Thymus (tissue), 11 donors: ENCODE measurements at regions not wholly inside any gene's neighbourhood (a gene's known extent, or its start where the extent isn't known, plus 50 kb on each side); places are given as distances from the start of the nearest gene placed in this dataset.

ENCODE experiments used
- DNase-seq, 9 donors: peaks; one replicate each; pipeline ENCODE4 v3.0.0-alpha.2; 2013; ENCODE audit warnings: low spot score in 9 of 9, low read depth in 6 of 9, missing footprints in 1 of 9
- H3K27ac ChIP-seq, 2 donors: one replicate each; pipeline ENCODE4 v1.5.1; 2013; ENCODE audit warnings: control low read depth in 1 of 2, low read depth in 1 of 2, low read length in 1 of 2, mild to moderate bottlenecking in 1 of 2, moderate library complexity in 1 of 2
- H3K27me3 ChIP-seq, 2 donors: one replicate each; pipeline ENCODE4 v1.5.1; 2013; ENCODE audit warnings: low read length in 1 of 2; ENCODE audit not compliant: control insufficient read depth in 2 of 2, insufficient read depth in 1 of 2
- H3K36me3 ChIP-seq, 2 donors: one replicate each; pipeline ENCODE4 v1.5.1; 2013; ENCODE audit warnings: low read length in 1 of 2, mild to moderate bottlenecking in 1 of 2, moderate library complexity in 1 of 2; ENCODE audit not compliant: control insufficient read depth in 2 of 2, insufficient read depth in 2 of 2
- H3K4me1 ChIP-seq, 2 donors: one replicate each; pipeline ENCODE4 v1.5.1; 2013; ENCODE audit warnings: low read length in 2 of 2; ENCODE audit not compliant: control insufficient read depth in 2 of 2, insufficient read depth in 2 of 2
- H3K4me3 ChIP-seq, 2 donors: one replicate each; pipeline ENCODE4 v1.5.1; 2013; ENCODE audit warnings: low read length in 2 of 2, control low read depth in 1 of 2, mild to moderate bottlenecking in 1 of 2
- H3K9me3 ChIP-seq, 2 donors: one replicate each; pipeline ENCODE4 v1.5.1; 2013; ENCODE audit warnings: low read length in 1 of 2, mild to moderate bottlenecking in 1 of 2; ENCODE audit not compliant: control insufficient read depth in 2 of 2, insufficient read depth in 1 of 2
- WGBS: extraction: QIAGEN DNeasy Blood & Tissue Kit; methylation state at CpG from one replicate; pipeline ENCODE4 v1.1.7; 2013; 5-methylcytosine and 5-hydroxymethylcytosine counted together
- donor health status: healthy.

- Histone ChIP-seq H3K27me3 (no peaks in the 10 kb centered on the region), H3K36me3 (no peaks in the 10 kb centered on the region), H3K4me3 (no peak overlapping the region), H3K9me3 (no peaks in the 10 kb centered on the region), H3K4me1 (no peaks in the 10 kb centered on the region), H3K27ac (no peak overlapping the region)
- no peak for DNase-seq
Observed at GRCh38 chr10:94260455-94260854, 102.3 kb downstream of the NOC3L start.

GRCh38 chr10:94264085-94264484 is 98.7 kb downstream of the NOC3L start:
- H3K4me1 ChIP-seq: no peaks in the 10 kb centered on the region
- no peaks in the 10 kb centered on the region for H3K9me3 ChIP-seq
- no peak overlapping the region for H3K27ac ChIP-seq
- H3K27me3 ChIP-seq: no peaks in the 10 kb centered on the region
- DNase-seq: no peak
- H3K36me3 ChIP-seq: no peaks in the 10 kb centered on the region
- 90% methylated on average over 3 of the region's 3 CpGs for WGBS
- no peak overlapping the region for H3K4me3 ChIP-seq

DNA sequence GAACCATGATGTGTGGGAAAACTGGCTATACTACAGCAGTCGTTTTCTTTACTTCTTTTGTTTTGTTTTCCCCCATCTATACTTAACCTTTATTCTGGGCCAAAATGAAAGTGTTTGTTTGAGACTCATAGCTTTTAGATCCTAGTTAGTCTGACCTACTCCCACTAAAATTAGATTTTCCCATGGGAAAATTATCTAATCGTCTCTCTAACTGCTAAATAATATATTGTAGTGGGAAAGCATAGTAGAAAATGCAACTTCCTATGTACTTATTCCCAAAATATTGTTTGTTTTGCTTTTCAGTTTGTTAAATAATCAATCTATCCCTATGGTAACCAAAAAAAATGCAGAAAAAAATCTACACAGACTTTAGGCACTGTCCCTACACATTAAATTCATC is 96.6 kb downstream of the NOC3L start:
- DNase-seq: no peak
- Histone ChIP-seq H3K27me3 (no peaks in the 10 kb centered on the region), H3K4me1 (no peaks in the 10 kb centered on the region), H3K9me3 (peaks cover 0 to 6% of the 10 kb centered on the region in 2 donors), H3K27ac (no peak overlapping the region), H3K4me3 (no peak overlapping the region), H3K36me3 (no peaks in the 10 kb centered on the region)
- 84% methylated on average over 2 of the region's 2 CpGs for WGBS

GRCh38 chr10:94268652-94269051 is 94.1 kb downstream of the NOC3L start:
- no peaks in the 10 kb centered on the region for H3K27me3 ChIP-seq
- peaks cover 0 to 15% of the 10 kb centered on the region in 2 donors for H3K9me3 ChIP-seq
- H3K4me3 ChIP-seq: no peak overlapping the region
- no peaks in the 10 kb centered on the region for H3K4me1 ChIP-seq
- DNase-seq: no peak
- H3K27ac ChIP-seq: no peak overlapping the region
- 93% methylated on average over 6 of the region's 6 CpGs for WGBS
- H3K36me3 ChIP-seq: no peaks in the 10 kb centered on the region

GRCh38 chr10:94274142-94274787 is 88.5 kb downstream of the NOC3L start:
- H3K4me1 ChIP-seq: no peaks in the 10 kb centered on the region
- H3K27me3 ChIP-seq: peaks cover under 1% of the 10 kb centered on the region in 2 donors
- DNase-seq: no peak
- 91% methylated on average over 6 of the region's 6 CpGs for WGBS
- no peaks in the 10 kb centered on the region for H3K36me3 ChIP-seq
- no peak overlapping the region for H3K27ac ChIP-seq
- H3K4me3 ChIP-seq: no peak overlapping the region
- peaks cover 0 to 15% of the 10 kb centered on the region in 2 donors for H3K9me3 ChIP-seq

- WGBS: 87% methylated on average over 3 of the region's 3 CpGs
- no peak overlapping the region for H3K27ac ChIP-seq
Observed at GRCh38 chr10:94276140-94276539, 86.6 kb downstream of the NOC3L start.

GRCh38 chr10:94277450-94277849 is 85.3 kb downstream of the NOC3L start:
- H3K27me3 ChIP-seq: peaks cover 11 to 14% of the 10 kb centered on the region in 2 donors
- H3K36me3 ChIP-seq: no peaks in the 10 kb centered on the region
- no peak overlapping the region for H3K27ac ChIP-seq
- WGBS: 92% methylated on average over 6 of the region's 6 CpGs
- DNase-seq: no peak
- H3K4me1 ChIP-seq: no peaks in the 10 kb centered on the region
- no peak overlapping the region for H3K4me3 ChIP-seq
- no peaks in the 10 kb centered on the region for H3K9me3 ChIP-seq

More at GRCh38 chr10:94276140-94276539, 86.6 kb downstream of the NOC3L start:
- Histone ChIP-seq H3K9me3 (peaks cover 0 to 8% of the 10 kb centered on the region in 2 donors), H3K4me1 (no peaks in the 10 kb centered on the region), H3K36me3 (no peaks in the 10 kb centered on the region), H3K4me3 (no peak overlapping the region), H3K27me3 (peaks cover 8 to 11% of the 10 kb centered on the region in 2 donors)
- DNase-seq: no peak

DNA sequence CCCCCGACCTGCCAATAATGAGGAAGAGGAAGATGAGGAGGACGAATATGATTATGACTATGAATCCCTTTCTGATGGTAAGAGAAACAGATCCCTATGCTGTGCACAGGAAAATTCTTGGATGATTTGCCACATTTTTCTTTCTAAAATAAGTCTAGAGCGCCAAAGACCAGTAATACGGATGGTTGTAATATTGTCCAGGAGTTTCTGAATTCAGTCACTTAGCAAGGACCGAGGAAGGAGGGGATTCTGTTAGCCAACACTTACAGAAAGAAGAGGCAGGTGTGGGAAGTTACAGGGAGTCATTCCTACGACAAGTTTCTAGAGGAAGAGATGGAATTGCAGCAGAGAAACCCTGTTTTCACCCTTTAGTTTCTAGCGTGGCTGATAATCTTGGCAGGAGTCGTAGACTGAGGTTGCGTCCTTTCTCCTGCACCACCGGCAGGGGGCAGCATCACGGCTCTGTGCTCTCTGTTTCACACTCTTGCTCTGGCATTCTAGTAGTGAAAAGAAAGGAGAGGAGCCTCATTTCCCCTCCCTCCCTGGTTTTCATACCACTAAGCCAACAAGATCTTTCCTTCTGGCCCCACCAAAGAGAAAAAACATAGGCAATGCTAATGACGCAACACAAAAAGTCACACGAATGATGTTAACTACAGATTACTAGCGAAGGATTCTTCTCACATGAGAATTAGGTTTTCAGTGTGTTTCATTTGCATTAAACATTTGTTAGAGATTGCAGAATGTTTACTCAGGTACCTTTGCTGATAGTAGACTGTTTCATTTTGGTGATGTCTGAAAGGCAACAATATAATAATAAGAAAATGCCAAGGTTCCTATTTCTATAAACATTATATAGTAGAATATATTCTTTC is 82.7 kb downstream of the NOC3L start:
- no peaks in the 10 kb centered on the region for H3K4me1 ChIP-seq
- DNase-seq: peak in 8 of 9 donors; percentile 4 to 62 (median 24)
- H3K36me3 ChIP-seq: no peaks in the 10 kb centered on the region
- H3K9me3 ChIP-seq: no peaks in the 10 kb centered on the region
- no peak overlapping the region for H3K4me3 ChIP-seq
- H3K27me3 ChIP-seq: peaks cover 11 to 18% of the 10 kb centered on the region in 2 donors
- WGBS: 38% methylated on average over 14 of the region's 14 CpGs
- no peak overlapping the region for H3K27ac ChIP-seq

- no peaks in the 10 kb centered on the region for H3K36me3 ChIP-seq
- H3K4me3 ChIP-seq: no peak overlapping the region
- no peak for DNase-seq
- no peaks in the 10 kb centered on the region for H3K9me3 ChIP-seq
- H3K27ac ChIP-seq: no peak overlapping the region
- WGBS: 93% methylated on average over 5 of the region's 5 CpGs
- peaks cover 14 to 21% of the 10 kb centered on the region in 2 donors for H3K27me3 ChIP-seq
- no peaks in the 10 kb centered on the region for H3K4me1 ChIP-seq
Observed at GRCh38 chr10:94281654-94282053, 81.1 kb downstream of the NOC3L start.
